GM12875 (cell line): ENCODE measurements at regions not wholly inside any gene's neighbourhood (a gene's known extent, or its start where the extent isn't known, plus 50 kb on each side); places are given as distances from the start of the nearest gene placed in this dataset.

ENCODE experiments used
- H3K4me3 ChIP-seq: one replicate; pipeline ENCODE4 v1.5.1; 2011; ENCODE audit warnings: low read depth, low read length, control low read depth
- CTCF ChIP-seq: IDR thresholded peaks from 2 replicates; pipeline ENCODE4 v1.5.1; 2011; ENCODE audit warnings: low read depth, mild to moderate bottlenecking, control low read depth, inconsistent platforms, low read length, moderate library complexity, borderline replicate concordance; ENCODE audit not compliant: insufficient read depth

DNA sequence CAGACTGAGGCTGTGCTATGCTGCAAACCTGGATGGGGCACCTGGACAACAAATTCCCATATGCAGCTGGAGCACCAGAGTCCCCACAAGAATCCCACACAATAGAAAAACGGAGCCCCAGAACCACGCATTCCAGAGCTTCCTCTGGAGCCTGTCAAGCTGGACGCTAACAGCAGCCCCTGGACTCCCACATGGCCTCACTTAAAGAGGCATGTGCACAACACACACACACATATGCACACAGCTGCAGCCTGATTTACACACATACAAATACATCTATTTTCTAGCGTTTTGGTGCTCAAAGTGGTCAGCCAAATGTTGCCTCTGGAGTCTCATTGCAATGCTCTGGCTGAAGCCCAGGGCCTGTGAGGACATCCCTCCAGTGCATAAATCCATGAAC lies 632.7 kb upstream of the ID2 start:
- no peak overlapping the region for H3K4me3 ChIP-seq
- TF ChIP-seq CTCF = no peak

DNA sequence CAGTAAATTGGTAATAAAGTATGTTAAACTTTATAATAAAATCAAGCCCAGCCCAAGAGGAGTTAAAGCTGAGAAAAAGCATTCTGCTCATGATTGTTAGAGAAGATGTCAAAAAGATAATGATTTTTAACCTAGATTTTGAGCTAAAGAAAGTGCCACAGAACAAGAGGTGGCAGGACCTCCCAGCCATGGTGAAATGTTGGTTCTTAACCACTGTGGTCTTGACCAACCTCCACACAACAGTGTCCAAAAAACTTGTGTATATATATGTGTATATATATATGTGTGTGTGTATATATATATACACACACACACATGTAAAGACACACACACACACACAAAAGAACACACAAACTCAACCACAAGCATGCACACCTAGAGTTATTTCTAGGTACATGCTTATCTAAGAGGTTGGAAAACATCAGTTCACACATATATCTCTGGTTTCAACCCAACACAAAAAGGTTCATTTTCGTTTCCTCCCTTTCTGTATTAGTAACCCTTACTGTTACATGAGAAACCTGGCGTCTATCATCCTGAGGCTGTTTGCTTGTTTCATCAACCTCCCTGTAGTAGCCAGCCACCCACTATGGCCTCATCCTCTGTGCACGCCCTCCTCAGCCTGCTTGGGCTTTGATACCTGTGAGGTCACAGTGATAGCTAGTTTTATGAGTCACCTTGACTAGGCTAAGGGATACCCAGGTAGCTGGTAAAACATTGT lies 631.8 kb upstream of the ID2 start:
- no peak for TF ChIP-seq CTCF
- H3K4me3 ChIP-seq = no peak overlapping the region

DNA sequence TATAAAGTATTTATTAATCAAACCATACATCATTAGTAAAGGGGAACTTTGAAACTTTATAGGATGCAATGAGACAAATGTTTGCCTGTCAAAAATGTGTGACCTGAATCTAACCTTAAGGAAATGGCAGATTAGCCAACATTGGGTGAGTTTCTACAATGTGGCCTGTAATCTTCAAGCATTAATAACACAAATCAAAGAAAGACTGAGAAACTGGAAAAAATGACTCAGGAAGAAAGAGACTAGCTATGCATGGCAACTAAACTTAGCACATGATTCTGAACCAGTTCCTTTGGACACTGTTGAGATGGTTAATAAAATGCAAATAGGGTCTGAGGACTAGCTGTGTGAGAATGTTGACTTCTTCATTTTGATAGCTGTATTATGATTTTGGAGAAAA lies 628.6 kb upstream of the ID2 start:
- no peak for TF ChIP-seq CTCF
- H3K4me3 ChIP-seq = no peak overlapping the region

- no peak overlapping the region for H3K4me3 ChIP-seq
- TF ChIP-seq CTCF = no peak
These were observed 627.8 kb upstream of the ID2 start for GRCh38 chr2:8054070-8054469.

DNA sequence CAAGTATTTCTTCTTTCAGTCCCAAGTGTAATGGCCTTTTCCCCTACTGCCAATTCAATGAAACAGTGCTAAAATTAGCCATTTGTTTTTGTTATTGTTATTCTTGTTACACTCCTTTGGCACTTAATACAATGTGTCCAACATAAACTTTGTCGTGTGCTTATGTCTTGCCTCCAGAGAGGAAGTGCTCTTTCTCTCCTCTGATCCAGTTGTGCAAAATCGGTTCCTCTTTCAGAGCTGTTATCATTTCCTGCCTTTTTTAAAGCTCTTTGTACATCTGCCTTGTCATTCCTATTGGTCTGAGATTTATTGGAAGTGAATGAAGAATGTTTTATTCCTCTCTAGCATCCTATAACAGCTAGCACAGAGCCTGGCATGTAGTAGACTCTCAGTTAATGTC lies 623.2 kb upstream of the ID2 start:
- TF ChIP-seq CTCF = no peak

GRCh38 chr2:8059255-8059654 lies 622.6 kb upstream of the ID2 start:
- TF ChIP-seq CTCF = no peak
- no peak overlapping the region for H3K4me3 ChIP-seq

More for the DNA sequence above, 623.2 kb upstream of the ID2 start:
- no peak overlapping the region for H3K4me3 ChIP-seq

DNA sequence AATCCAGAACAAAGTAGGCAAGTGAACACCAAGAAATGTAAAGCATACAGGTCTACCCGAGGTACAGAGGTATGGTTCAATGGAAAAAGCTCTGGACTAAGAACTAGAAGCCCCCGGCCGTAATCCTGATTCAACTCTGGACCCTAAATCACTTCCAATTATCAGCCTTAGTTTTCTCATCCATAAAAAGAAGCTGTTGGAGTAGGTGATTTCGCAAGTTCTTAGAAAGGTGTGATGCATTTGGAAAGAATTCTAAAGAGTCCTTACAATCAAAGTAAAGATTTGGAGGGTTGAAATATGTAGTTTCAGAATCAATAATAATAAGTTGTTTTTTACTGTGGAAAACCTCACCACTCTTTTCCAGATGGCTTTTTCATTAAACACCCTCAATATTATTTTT lies 622.1 kb upstream of the ID2 start:
- no peak for TF ChIP-seq CTCF

More for the DNA sequence above, 622.1 kb upstream of the ID2 start:
- no peak overlapping the region for H3K4me3 ChIP-seq
